HEK293 (cell line): ENCODE measurements at regions not wholly inside any gene's neighbourhood (a gene's known extent, or its start where the extent isn't known, plus 50 kb on each side); places are given as distances from the start of the nearest gene placed in this dataset.

Experiments
- CTCF ChIA-PET: fragments of 350-600 bp; formaldehyde crosslinking; extraction: SDS; loops from one replicate; lab custom pipeline; 2021; ENCODE audit warnings: antibody characterized with exemption; lab: Yijun Ruan, JAX
- POLR2A ChIA-PET: fragments of 300-600 bp; formaldehyde crosslinking; extraction: SDS; loops from one replicate; lab custom pipeline; 2020; ENCODE audit warnings: antibody characterized with exemption, inconsistent platforms; lab: Yijun Ruan, JAX
- H3K27ac ChIP-seq: fragments of 200-500 bp; sonication (Bioruptor generic); 2 replicates; pipeline ENCODE4 v1.5.1; 2014; ENCODE audit warnings: low read depth, low read length, control low read depth, inconsistent platforms; ENCODE audit errors: extremely low read depth
- H3K36me3 ChIP-seq, 2 experiments: fragments of 200-500 bp in 1 of 2; sonication (Bioruptor generic) in 1 of 2; 1 replicate in 1 of 2; 2 replicates in 1 of 2; pipeline ENCODE4 v1.5.1; 2014 to 2017; ENCODE audit warnings: inconsistent platforms in 2 of 2, low read length in 2 of 2; ENCODE audit not compliant: control insufficient read depth in 2 of 2, insufficient read depth in 1 of 2
- H3K4me1 ChIP-seq: fragments of 200-500 bp; sonication (Bioruptor generic); 2 replicates; pipeline ENCODE4 v1.5.1; 2014; ENCODE audit warnings: mild to moderate bottlenecking, low read length, inconsistent platforms; ENCODE audit not compliant: control insufficient read depth, insufficient read depth
- H3K4me3 ChIP-seq: 2 replicates; pipeline ENCODE4 v1.5.1; 2011; ENCODE audit warnings: low read depth, mild to moderate bottlenecking, control low read depth, low read length, moderate library complexity
- H3K9me3 ChIP-seq: fragments of 200-500 bp; sonication (Bioruptor generic); 2 replicates; pipeline ENCODE4 v1.5.1; 2014; ENCODE audit warnings: low read depth, low read length, inconsistent platforms; ENCODE audit not compliant: control insufficient read depth, insufficient read depth
- HOXC10 ChIP-seq: sonication (generic); formaldehyde crosslinking; IDR thresholded peaks from 2 replicates; pipeline ENCODE4 v1.8.1; 2023; ENCODE audit warnings: mild to moderate bottlenecking, missing genetic modification reagents
- KLF1 ChIP-seq: fragments of 450-650 bp; formaldehyde crosslinking; IDR thresholded peaks from 2 replicates; pipeline ENCODE4 v1.5.1; 2016; ENCODE audit warnings: missing biosample characterization, missing genetic modification characterization
- PRDM2 ChIP-seq: fragments of 450-650 bp; formaldehyde crosslinking; IDR thresholded peaks from 2 replicates; pipeline ENCODE4 v1.5.1; 2016; ENCODE audit warnings: missing biosample characterization, missing genetic modification characterization, borderline replicate concordance
- SP7 ChIP-seq: fragments of 450-650 bp; formaldehyde crosslinking; IDR thresholded peaks from 2 replicates; pipeline ENCODE4 v1.5.1; 2016; ENCODE audit warnings: missing biosample characterization, missing genetic modification characterization
- ZNF202 ChIP-seq: fragments of 450-650 bp; formaldehyde crosslinking; IDR thresholded peaks from 2 replicates; pipeline ENCODE4 v1.5.1; 2016; ENCODE audit warnings: missing biosample characterization, missing genetic modification characterization, borderline replicate concordance
- ZNF274 ChIP-seq, 2 experiments: fragments of 200-500 bp in 1 of 2; fragments of 450-650 bp in 1 of 2; sonication (Bioruptor generic) in 1 of 2; formaldehyde crosslinking in 1 of 2; IDR thresholded peaks; 2 replicates each; pipeline versions ENCODE4 v1.5.1 to v1.6.1; 2014 to 2016; ENCODE audit warnings: borderline replicate concordance in 1 of 2, inconsistent platforms in 1 of 2, low read length in 1 of 2, missing biosample characterization in 1 of 2, missing genetic modification characterization in 1 of 2
- ZNF335 ChIP-seq: fragments of 450-650 bp; formaldehyde crosslinking; conservative IDR thresholded peaks from 2 replicates; pipeline ENCODE4 v1.5.1; 2016; ENCODE audit warnings: missing biosample characterization, missing genetic modification characterization
- ZNF501 ChIP-seq: fragments of 450-650 bp; formaldehyde crosslinking; IDR thresholded peaks from 2 replicates; pipeline ENCODE4 v1.5.1; 2016; ENCODE audit warnings: missing biosample characterization, missing genetic modification characterization
- ZNF621 ChIP-seq: fragments of 450-650 bp; formaldehyde crosslinking; IDR thresholded peaks from 2 replicates; pipeline ENCODE4 v1.5.1; 2017; ENCODE audit warnings: missing biosample characterization, missing genetic modification characterization
- ZNF626 ChIP-seq: fragments of 450-650 bp; sonication (Bioruptor Pico); formaldehyde crosslinking; IDR thresholded peaks from 2 replicates; pipeline ENCODE4 v1.5.1; 2018; ENCODE audit warnings: missing biosample characterization, missing genetic modification characterization, inconsistent platforms
- ZNF658 ChIP-seq: fragments of 450-650 bp; formaldehyde crosslinking; IDR thresholded peaks from 2 replicates; pipeline ENCODE4; 2016; ENCODE audit warnings: missing biosample characterization, missing genetic modification characterization
- ZNF701 ChIP-seq: fragments of 450-650 bp; formaldehyde crosslinking; IDR thresholded peaks from 2 replicates; pipeline ENCODE4 v1.5.1; 2016; ENCODE audit warnings: missing biosample characterization, missing genetic modification characterization
- ZNF777 ChIP-seq: fragments of 450-650 bp; formaldehyde crosslinking; IDR thresholded peaks from 2 replicates; pipeline ENCODE4 v1.5.1; 2017; ENCODE audit warnings: missing biosample characterization, missing genetic modification characterization, borderline replicate concordance
- ZNF843 ChIP-seq: fragments of 450-650 bp; formaldehyde crosslinking; IDR thresholded peaks from 2 replicates; pipeline ENCODE4 v1.5.1; 2016; ENCODE audit warnings: missing biosample characterization, missing genetic modification characterization
- TF ChIP-seq, protein P1 (sequence below): fragments of 450-650 bp; formaldehyde crosslinking; conservative IDR thresholded peaks from 2 replicates; pipeline ENCODE4 v1.5.1; 2016; ENCODE audit warnings: low read depth, missing biosample characterization, missing genetic modification characterization
- TF ChIP-seq, protein P2 (sequence below): sonication (generic); formaldehyde crosslinking; IDR thresholded peaks from 2 replicates; pipeline ENCODE4 v1.8.1; 2022; ENCODE audit warnings: mild to moderate bottlenecking, moderate library complexity, missing genetic modification reagents
- TF ChIP-seq, protein P3 (sequence below): fragments of 450-650 bp; formaldehyde crosslinking; IDR thresholded peaks from 2 replicates; pipeline ENCODE4 v1.5.1; 2016; ENCODE audit warnings: missing biosample characterization, missing genetic modification characterization

GRCh38 chr5:101611039-101611438, 685.0 kb downstream of the SLCO4C1 start:
- no peak for TF ChIP-seq ZNF501 (tag by site-specific recombination)
- TF ChIP-seq, protein P1, sequence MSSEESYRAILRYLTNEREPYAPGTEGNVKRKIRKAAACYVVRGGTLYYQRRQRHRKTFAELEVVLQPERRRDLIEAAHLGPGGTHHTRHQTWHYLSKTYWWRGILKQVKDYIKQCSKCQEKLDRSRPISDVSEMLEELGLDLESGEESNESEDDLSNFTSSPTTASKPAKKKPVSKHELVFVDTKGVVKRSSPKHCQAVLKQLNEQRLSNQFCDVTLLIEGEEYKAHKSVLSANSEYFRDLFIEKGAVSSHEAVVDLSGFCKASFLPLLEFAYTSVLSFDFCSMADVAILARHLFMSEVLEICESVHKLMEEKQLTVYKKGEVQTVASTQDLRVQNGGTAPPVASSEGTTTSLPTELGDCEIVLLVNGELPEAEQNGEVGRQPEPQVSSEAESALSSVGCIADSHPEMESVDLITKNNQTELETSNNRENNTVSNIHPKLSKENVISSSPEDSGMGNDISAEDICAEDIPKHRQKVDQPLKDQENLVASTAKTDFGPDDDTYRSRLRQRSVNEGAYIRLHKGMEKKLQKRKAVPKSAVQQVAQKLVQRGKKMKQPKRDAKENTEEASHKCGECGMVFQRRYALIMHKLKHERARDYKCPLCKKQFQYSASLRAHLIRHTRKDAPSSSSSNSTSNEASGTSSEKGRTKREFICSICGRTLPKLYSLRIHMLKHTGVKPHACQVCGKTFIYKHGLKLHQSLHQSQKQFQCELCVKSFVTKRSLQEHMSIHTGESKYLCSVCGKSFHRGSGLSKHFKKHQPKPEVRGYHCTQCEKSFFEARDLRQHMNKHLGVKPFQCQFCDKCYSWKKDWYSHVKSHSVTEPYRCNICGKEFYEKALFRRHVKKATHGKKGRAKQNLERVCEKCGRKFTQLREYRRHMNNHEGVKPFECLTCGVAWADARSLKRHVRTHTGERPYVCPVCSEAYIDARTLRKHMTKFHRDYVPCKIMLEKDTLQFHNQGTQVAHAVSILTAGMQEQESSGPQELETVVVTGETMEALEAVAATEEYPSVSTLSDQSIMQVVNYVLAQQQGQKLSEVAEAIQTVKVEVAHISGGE: peak; percentile 34; the same call in 1 of the 2 replicates
- TF ChIP-seq, all 188 proteins: peak for 1
- no peak overlapping the region for H3K27ac ChIP-seq
- H3K4me3 ChIP-seq: no peak overlapping the region
- H3K4me1 ChIP-seq: no peaks in the 10 kb centered on the region
- H3K9me3 ChIP-seq: no peaks in the 10 kb centered on the region
- ChIA-PET POLR2A (no interaction called here), CTCF (no interaction called here)
- no peaks in the 10 kb centered on the region for H3K36me3 ChIP-seq

- Histone ChIP-seq H3K9me3 (no peaks in the 10 kb centered on the region), H3K4me1 (no peaks in the 10 kb centered on the region), H3K4me3 (no peak overlapping the region)
- POLR2A ChIA-PET: no interaction called here
- no peak for TF ChIP-seq ZNF658 (tag by site-specific recombination)
- TF ChIP-seq, protein P2, sequence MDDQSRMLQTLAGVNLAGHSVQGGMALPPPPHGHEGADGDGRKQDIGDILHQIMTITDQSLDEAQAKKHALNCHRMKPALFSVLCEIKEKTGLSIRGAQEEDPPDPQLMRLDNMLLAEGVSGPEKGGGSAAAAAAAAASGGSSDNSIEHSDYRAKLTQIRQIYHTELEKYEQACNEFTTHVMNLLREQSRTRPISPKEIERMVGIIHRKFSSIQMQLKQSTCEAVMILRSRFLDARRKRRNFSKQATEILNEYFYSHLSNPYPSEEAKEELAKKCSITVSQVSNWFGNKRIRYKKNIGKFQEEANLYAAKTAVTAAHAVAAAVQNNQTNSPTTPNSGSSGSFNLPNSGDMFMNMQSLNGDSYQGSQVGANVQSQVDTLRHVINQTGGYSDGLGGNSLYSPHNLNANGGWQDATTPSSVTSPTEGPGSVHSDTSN (CRISPR knock-in tag): no peak
- TF ChIP-seq, protein P3, sequence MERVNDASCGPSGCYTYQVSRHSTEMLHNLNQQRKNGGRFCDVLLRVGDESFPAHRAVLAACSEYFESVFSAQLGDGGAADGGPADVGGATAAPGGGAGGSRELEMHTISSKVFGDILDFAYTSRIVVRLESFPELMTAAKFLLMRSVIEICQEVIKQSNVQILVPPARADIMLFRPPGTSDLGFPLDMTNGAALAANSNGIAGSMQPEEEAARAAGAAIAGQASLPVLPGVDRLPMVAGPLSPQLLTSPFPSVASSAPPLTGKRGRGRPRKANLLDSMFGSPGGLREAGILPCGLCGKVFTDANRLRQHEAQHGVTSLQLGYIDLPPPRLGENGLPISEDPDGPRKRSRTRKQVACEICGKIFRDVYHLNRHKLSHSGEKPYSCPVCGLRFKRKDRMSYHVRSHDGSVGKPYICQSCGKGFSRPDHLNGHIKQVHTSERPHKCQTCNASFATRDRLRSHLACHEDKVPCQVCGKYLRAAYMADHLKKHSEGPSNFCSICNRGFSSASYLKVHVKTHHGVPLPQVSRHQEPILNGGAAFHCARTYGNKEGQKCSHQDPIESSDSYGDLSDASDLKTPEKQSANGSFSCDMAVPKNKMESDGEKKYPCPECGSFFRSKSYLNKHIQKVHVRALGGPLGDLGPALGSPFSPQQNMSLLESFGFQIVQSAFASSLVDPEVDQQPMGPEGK (tag by site-specific recombination): no peak
- TF ChIP-seq ZNF202: no peak
- TF ChIP-seq ZNF621 (tag by site-specific recombination): no peak
- TF ChIP-seq, all 188 proteins: peak for 0
- CTCF ChIA-PET: interaction anchor here (0.6 kb wide), 1 partner anchor 1013 kb away, joined by 5 read pairs; no protein-coding TSS in a partner anchor
- H3K27ac ChIP-seq: no peak overlapping the region
- H3K36me3 ChIP-seq: no peaks in the 10 kb centered on the region
Observed at GRCh38 chr5:101608322-101608721, 687.8 kb downstream of the SLCO4C1 start.

GRCh38 chr5:101605700-101606099, 690.4 kb downstream of the SLCO4C1 start:
- Histone ChIP-seq H3K4me3 (no peak overlapping the region), H3K9me3 (no peaks in the 10 kb centered on the region), H3K27ac (no peak overlapping the region), H3K4me1 (no peaks in the 10 kb centered on the region), H3K36me3 (no peaks in the 10 kb centered on the region)
- ChIA-PET CTCF (no interaction called here), POLR2A (no interaction called here)
- TF ChIP-seq SP7 (no peak), KLF1 (tag by site-specific recombination) (no peak), ZNF777 (tag by site-specific recombination) (no peak), ZNF335 (tag by site-specific recombination) (no peak), ZNF626 (no peak), HOXC10 (CRISPR knock-in tag) (no peak), ZNF701 (tag by site-specific recombination) (no peak), PRDM2 (no peak), ZNF843 (tag by site-specific recombination) (no peak), ZNF274 (IDR thresholded peaks at IDR 0.05; ENCODE audit: low read length) (no peak), ZNF274 (tag by site-specific recombination; IDR thresholded peaks at IDR 0.05; ENCODE audit: borderline replicate concordance) (no peak)
